Activated CD4-positive, alpha-beta memory T cell treated with anti-CD3 and anti-CD28 coated beads for 36 hours (primary cell): ENCODE measurements at regions not wholly inside any gene's neighbourhood (a gene's known extent, or its start where the extent isn't known, plus 50 kb on each side); places are given as distances from the start of the nearest gene placed in this dataset.

ENCODE experiments used
- CTCF ChIA-PET: fragments of 350-600 bp; sonication (Branson Sonifier 250); formaldehyde crosslinking; loops from one replicate; lab custom pipeline; 2021; ENCODE audit warnings: antibody characterized with exemption, inconsistent platforms; lab: Charles Lee
- POLR2A ChIA-PET: fragments of 350-600 bp; sonication (Branson Sonifier 250); formaldehyde crosslinking; loops from one replicate; lab custom pipeline; 2021; ENCODE audit warnings: antibody characterized with exemption; lab: Charles Lee
- DNase-seq: peaks from one replicate; pipeline ENCODE4 v3.0.0-alpha.2; 2020
- H3K27ac Mint-ChIP-seq: one replicate; pipeline ENCODE4 v1.8.0; 2021; ENCODE audit warnings: mixed read lengths
- H3K27me3 Mint-ChIP-seq: one replicate; pipeline ENCODE4 v1.8.0; 2021; ENCODE audit warnings: mixed read lengths
- H3K36me3 Mint-ChIP-seq: one replicate; pipeline ENCODE4 v1.8.0; 2021; ENCODE audit warnings: mixed read lengths
- H3K4me1 Mint-ChIP-seq: one replicate; pipeline ENCODE4 v1.8.0; 2021; ENCODE audit warnings: low read depth, mixed read lengths
- H3K4me3 Mint-ChIP-seq: one replicate; pipeline ENCODE4 v1.8.0; 2021; ENCODE audit warnings: mild to moderate bottlenecking, mixed read lengths
- H3K9me3 Mint-ChIP-seq: one replicate; pipeline ENCODE4 v1.8.0; 2021; ENCODE audit warnings: mixed read lengths
- intact Hi-C: fragments of 100-400 bp; cut with micrococcal nuclease; formaldehyde crosslinking; loops from one replicate; pipeline ENCODE4 v1.15.1; 2023

DNA sequence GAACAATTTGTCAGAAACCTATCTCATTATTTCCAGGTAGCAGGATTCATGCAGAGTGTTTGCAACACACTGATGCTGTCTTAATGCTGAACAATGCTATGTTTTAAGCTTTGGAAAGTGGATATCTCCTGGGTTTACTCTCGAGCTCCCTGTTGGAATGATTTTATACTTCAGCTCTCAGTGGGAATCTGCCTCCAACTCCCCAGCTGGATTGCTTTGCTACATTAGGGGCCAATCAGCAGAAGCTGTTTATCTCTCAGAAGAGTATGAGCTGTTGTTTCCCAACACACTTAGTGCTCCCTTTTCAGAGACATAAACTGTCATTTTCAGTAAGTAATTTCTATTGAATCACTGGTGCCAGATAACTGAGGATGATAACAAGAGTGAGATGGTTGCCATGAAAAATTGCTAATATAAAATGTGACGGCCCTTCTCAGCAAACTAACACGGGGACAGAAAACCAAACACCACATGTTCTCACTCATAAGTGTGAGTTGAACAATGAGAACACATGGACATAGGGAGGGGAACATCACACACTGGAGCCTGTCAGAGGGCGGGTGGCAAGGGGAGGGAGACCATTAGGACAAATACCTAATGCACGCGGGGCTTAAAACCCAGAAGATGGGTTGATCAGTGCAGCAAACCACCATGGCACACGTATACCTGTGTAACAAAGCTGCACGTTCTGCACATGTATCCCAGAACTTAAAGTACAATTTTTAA is 265.9 kb upstream of the RUNX1 start:
- Mint-ChIP-seq H3K9me3 (no peaks in the 10 kb centered on the region), H3K27me3 (peaks cover 5% of the 10 kb centered on the region), H3K4me1 (no peaks in the 10 kb centered on the region), H3K4me3 (no peak overlapping the region), H3K36me3 (no peaks in the 10 kb centered on the region), H3K27ac (no peak overlapping the region)
- no peak for DNase-seq
- intact Hi-C loops: no loop called here
- POLR2A ChIA-PET: no interaction called here
- CTCF ChIA-PET: no interaction called here

DNA sequence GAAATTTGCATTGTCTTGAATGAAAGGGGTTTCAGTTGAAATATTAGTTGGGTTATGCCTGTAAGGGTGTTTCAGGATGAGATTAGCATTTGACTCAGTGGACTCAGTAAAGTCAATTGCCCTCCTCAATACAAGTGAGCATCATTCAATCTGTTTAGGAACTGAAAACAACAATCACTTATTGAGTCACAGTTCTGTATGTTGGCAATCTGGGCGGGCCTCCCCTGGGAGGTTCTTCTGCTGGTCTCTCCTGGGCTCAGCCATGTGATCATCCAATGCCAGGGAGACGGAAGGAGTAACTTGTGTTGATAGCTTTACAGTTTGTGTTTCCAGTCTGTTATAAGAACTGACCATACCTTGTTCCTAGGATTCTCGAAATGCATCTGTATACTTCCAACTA is 262.9 kb upstream of the RUNX1 start:
- H3K27ac Mint-ChIP-seq: no peak overlapping the region
- H3K27me3 Mint-ChIP-seq: peaks cover 3% of the 10 kb centered on the region
- ChIA-PET POLR2A (interaction anchor here (0.6 kb wide), 1 partner anchor 85 kb away, joined by 3 read pairs; no protein-coding TSS in a partner anchor), CTCF (no interaction called here)
- no peak overlapping the region for H3K4me3 Mint-ChIP-seq
- no peaks in the 10 kb centered on the region for H3K36me3 Mint-ChIP-seq
- no peak for DNase-seq
- no peaks in the 10 kb centered on the region for H3K9me3 Mint-ChIP-seq
- no peaks in the 10 kb centered on the region for H3K4me1 Mint-ChIP-seq
- intact Hi-C loops: no loop called here

DNA sequence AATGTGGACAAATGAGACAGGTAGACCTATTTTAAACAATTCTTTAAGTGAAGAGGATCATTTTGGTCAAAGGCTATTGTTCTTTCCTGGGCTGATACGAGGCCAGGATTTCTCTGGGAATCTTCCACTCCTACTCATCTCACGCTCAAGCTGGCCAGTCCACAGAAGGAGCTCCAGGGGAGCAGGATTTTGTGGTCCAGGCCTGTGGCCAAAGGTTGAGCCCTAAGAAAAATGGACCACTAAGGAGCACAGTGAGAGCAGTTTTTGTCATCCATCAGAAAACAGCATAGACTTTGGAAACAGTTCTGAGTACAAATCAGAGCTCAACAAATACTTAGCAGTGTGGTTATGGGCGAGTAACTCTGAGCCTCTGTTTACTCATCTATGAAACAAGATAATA is 260.2 kb upstream of the RUNX1 start:
- DNase-seq: no peak
- POLR2A ChIA-PET: no interaction called here
- H3K27me3 Mint-ChIP-seq: peaks cover 4% of the 10 kb centered on the region
- no peak overlapping the region for H3K27ac Mint-ChIP-seq
- H3K9me3 Mint-ChIP-seq: no peaks in the 10 kb centered on the region
- CTCF ChIA-PET: no interaction called here
- H3K36me3 Mint-ChIP-seq: no peaks in the 10 kb centered on the region
- no peak overlapping the region for H3K4me3 Mint-ChIP-seq
- intact Hi-C loops: no loop called here
- H3K4me1 Mint-ChIP-seq: no peaks in the 10 kb centered on the region

DNA sequence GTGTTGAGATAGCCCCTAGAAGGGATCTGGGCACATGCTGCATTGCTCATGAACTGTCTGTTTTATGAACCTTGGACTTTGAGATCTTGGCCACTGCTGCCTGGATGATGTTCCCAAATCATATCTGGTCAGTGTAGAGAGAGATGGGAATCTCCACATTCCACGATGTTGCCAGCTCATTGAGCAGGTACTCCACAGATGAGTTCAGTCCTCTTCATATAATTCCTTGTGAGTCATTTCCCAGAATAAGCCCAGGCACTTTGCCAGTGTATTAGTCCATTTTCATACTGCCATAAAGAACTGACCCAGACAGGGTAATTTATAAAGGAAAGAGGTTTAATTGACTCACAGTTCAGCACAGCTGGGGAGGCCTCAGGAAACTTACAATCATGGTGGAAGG is 254.0 kb upstream of the RUNX1 start:
- POLR2A ChIA-PET: no interaction called here
- Mint-ChIP-seq H3K27me3 (peaks cover 4% of the 10 kb centered on the region), H3K9me3 (no peaks in the 10 kb centered on the region), H3K27ac (no peak overlapping the region), H3K36me3 (no peaks in the 10 kb centered on the region), H3K4me1 (no peaks in the 10 kb centered on the region), H3K4me3 (no peak overlapping the region)
- DNase-seq: no peak
- CTCF ChIA-PET: no interaction called here
- intact Hi-C loops: no loop called here

DNA sequence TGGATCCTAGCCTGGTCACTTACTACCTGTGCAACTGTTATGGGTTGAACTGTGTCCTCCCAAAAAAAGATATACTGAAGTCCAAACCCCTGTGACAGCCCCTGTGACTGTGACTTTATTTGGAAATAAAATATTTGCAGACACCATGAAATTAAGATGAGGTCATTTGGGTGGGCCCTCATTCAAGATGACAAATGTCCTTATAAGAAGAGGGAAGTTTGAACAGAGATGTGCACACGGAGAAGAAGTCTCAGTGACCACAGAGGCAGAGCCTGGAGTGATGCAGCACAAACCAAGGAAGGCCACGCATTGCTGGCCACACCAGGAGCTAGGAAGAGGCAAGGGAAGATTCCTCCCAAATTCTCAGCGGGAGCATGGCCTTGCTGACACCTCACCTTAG is 249.7 kb upstream of the RUNX1 start:
- DNase-seq: no peak
- no peak overlapping the region for H3K27ac Mint-ChIP-seq
- CTCF ChIA-PET: interaction anchor here (1.4 kb wide), 1 partner anchor 605 kb away, joined by 5 read pairs; no protein-coding TSS in a partner anchor
- H3K4me3 Mint-ChIP-seq: no peak overlapping the region
- intact Hi-C loops: no loop called here
- no peaks in the 10 kb centered on the region for H3K9me3 Mint-ChIP-seq
- no peaks in the 10 kb centered on the region for H3K36me3 Mint-ChIP-seq
- no peaks in the 10 kb centered on the region for H3K27me3 Mint-ChIP-seq
- POLR2A ChIA-PET: no interaction called here
- peaks cover 7% of the 10 kb centered on the region for H3K4me1 Mint-ChIP-seq

DNA sequence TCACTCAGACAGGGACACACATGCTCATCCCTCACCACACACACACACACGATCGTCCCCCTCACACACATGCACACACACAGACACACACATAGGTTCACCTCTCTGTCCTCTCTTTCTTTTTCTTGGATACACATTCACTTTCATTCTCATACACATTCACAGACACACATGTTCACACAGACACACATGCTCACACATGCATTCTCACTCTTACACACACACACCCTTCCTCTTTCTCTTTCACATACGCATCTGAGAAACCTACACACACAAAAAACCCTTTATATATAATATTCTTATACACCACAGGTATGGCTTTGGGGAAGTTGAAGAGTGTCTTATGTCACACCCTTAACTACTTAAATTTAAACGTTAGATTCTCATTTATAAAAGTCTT is 248.6 kb upstream of the RUNX1 start:
- H3K27me3 Mint-ChIP-seq: no peaks in the 10 kb centered on the region
- peaks cover 7% of the 10 kb centered on the region for H3K4me1 Mint-ChIP-seq
- H3K4me3 Mint-ChIP-seq: no peak overlapping the region
- no peak for DNase-seq
- POLR2A ChIA-PET: interaction anchor here (0.6 kb wide), 1 partner anchor 85 kb away, joined by 3 read pairs; no protein-coding TSS in a partner anchor
- no peak overlapping the region for H3K27ac Mint-ChIP-seq
- intact Hi-C loops: no loop called here
- H3K36me3 Mint-ChIP-seq: no peaks in the 10 kb centered on the region
- CTCF ChIA-PET: no interaction called here
- no peaks in the 10 kb centered on the region for H3K9me3 Mint-ChIP-seq

DNA sequence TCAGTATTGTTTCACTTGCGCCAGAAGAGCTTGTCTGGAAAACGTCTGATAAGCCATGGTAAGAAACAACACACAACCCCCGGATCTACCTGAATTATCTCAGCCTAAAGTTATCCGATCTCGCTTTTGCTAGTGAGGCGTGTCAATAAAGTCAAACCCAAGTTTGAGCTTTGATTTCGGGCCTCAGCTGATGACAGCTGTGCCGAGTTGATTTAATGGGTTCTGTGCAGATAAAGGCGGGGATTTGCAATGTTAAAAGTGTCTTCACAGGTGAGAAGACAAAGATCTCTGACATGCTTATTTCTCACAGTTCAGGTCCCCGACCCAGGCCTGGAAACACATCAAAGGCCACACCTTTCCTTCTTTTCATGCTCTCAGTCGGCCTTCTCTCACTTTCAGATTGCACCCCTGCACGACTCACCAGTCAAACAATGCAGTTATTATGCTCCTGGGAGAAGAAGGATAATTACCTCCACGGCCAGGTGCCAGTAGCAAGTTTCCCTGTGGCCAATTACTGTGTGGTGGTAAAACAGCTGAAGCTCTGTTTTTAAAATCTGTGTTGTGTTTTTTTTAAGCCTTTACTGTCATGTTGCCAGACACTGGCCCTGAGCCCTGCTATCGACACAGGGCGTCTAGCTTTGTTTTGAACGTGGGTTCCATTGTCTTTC is 245.3 kb upstream of the RUNX1 start:
- Mint-ChIP-seq H3K4me1 (peaks cover 7% of the 10 kb centered on the region), H3K27ac (no peak overlapping the region), H3K27me3 (peaks cover 2% of the 10 kb centered on the region), H3K9me3 (no peaks in the 10 kb centered on the region), H3K4me3 (no peak overlapping the region), H3K36me3 (no peaks in the 10 kb centered on the region)
- CTCF ChIA-PET: no interaction called here
- DNase-seq: no peak
- intact Hi-C loops: no loop called here
- POLR2A ChIA-PET: no interaction called here

DNA sequence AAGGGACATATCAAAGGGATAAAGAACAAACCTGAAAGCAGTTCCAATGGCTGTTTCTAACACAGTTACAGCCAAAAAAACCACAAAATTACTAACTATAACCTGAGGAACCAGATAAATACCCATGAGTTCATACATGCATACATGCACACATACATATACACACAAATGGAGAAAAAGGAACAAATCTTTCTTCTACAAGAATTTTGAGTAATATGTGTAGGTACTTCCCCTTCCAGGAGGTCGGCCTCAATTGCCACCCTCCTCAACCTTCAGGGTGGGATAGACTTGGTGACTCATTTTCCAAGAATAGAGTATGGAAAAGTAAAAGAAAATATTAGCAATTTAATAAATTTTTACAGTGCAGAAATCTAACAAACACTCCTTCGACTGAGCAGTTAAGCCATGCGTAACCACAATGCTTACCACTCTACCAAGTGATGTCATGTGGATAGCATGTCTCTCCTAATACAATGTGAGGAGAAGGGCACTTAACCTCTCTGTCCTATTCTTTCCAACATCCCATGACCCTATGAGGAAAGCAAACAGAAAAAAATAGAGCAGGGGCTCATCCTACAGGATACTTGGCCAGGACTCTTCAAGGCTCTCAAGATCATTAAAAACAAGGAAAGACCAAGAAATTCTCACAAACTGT is 243.0 kb upstream of the RUNX1 start:
- no peak for DNase-seq
- H3K27me3 Mint-ChIP-seq: peaks cover 5% of the 10 kb centered on the region
- H3K27ac Mint-ChIP-seq: no peak overlapping the region
- H3K36me3 Mint-ChIP-seq: peaks cover 4% of the 10 kb centered on the region
- intact Hi-C loops: no loop called here
- POLR2A ChIA-PET: no interaction called here
- H3K4me3 Mint-ChIP-seq: no peak overlapping the region
- H3K4me1 Mint-ChIP-seq: peaks cover 7% of the 10 kb centered on the region
- CTCF ChIA-PET: no interaction called here
- peaks cover 15% of the 10 kb centered on the region for H3K9me3 Mint-ChIP-seq

DNA sequence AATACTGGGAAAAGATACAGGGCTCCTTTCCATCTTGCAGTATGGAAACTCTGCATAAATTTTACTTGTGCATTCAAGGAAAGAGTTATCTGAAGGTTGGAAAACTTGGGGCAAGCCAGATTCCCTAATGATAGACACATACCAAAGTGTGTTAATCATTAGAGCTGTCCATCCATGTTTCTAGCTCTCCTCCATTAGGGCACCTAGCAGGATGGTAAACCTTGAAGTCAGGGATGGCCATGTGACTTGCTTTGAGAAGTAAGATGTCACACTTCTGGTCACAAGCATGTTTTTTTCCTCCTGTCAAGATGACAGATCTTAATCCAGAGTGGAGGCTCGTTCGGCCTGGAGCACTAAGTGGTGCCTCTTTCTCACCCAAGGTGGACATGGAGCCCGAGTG is 241.9 kb upstream of the RUNX1 start:
- H3K4me3 Mint-ChIP-seq: no peak overlapping the region
- peaks cover 7% of the 10 kb centered on the region for H3K4me1 Mint-ChIP-seq
- ChIA-PET CTCF (no interaction called here), POLR2A (no interaction called here)
- peaks cover 4% of the 10 kb centered on the region for H3K36me3 Mint-ChIP-seq
- DNase-seq: no peak
- H3K27ac Mint-ChIP-seq: no peak overlapping the region
- intact Hi-C loops: no loop called here
- peaks cover 18% of the 10 kb centered on the region for H3K9me3 Mint-ChIP-seq
- H3K27me3 Mint-ChIP-seq: peaks cover 5% of the 10 kb centered on the region

DNA sequence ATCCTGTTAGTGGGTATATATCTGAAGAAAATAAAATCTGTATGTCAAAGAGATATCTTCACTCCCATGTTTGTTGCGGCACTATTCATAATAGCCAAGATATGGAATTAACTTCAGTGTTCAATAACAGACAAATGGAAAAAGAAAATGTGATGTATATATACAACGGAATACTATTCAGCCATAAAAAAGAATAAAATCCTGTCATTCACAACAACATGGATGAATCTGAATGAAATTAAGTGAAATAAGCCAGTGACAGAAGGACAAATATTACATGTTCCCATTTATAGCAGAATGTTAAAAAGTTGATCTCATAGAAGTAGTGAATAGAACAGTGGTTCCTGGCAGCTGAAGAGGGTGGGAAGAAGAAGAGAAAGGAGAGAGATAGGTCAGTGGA is 239.1 kb upstream of the RUNX1 start:
- Mint-ChIP-seq H3K27me3 (peaks cover 5% of the 10 kb centered on the region), H3K27ac (no peak overlapping the region), H3K4me3 (no peak overlapping the region), H3K9me3 (peaks cover 18% of the 10 kb centered on the region), H3K36me3 (peaks cover 4% of the 10 kb centered on the region), H3K4me1 (no peaks in the 10 kb centered on the region)
- no peak for DNase-seq
- intact Hi-C loops: no loop called here
- POLR2A ChIA-PET: no interaction called here
- CTCF ChIA-PET: no interaction called here

DNA sequence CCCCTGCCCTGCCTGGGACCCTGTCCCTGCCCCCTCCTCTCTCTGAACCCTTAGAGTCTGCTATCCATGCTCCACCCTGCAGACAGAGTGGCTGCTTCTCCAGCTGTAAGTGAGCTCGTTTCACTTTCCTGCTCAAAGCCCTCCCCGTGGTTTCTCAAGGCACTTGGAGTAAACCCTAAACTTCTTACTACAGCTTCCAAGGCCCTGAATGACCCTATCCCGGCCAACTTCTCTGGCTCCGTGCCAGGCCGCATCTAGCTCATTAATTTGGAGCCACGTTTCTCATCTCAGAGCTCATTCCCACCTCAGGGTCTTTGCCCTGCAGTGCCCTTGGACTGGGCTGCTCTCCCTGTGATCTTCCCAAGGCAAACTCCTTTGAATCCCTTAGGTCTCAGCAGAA is 235.1 kb upstream of the RUNX1 start:
- no peak for DNase-seq
- intact Hi-C loops: no loop called here
- peaks cover 18% of the 10 kb centered on the region for H3K9me3 Mint-ChIP-seq
- peaks cover 2% of the 10 kb centered on the region for H3K4me1 Mint-ChIP-seq
- no peak overlapping the region for H3K4me3 Mint-ChIP-seq
- POLR2A ChIA-PET: no interaction called here
- no peak overlapping the region for H3K27ac Mint-ChIP-seq
- H3K36me3 Mint-ChIP-seq: peaks cover 4% of the 10 kb centered on the region
- peaks cover 4% of the 10 kb centered on the region for H3K27me3 Mint-ChIP-seq
- CTCF ChIA-PET: no interaction called here

DNA sequence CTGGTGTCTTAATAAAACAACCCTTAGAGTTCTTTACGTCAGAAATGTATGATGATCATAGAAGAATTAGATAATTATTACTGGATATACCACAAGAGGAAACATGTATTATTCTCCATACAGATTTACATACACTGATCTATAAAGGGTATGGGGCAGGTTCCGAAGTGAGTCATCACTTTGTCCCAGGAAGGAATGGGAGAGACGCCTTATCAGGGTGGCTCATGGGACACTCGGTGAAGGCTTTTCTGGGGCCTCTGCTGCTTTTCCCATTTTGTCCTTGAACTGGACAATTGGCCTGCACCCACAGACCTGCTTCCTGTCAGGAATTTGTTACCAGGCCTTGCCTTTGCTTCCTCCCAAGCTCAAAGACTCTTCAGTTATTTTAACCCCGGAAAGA is 233.8 kb upstream of the RUNX1 start:
- Mint-ChIP-seq H3K36me3 (peaks cover 4% of the 10 kb centered on the region), H3K4me3 (no peak overlapping the region), H3K27me3 (peaks cover 4% of the 10 kb centered on the region), H3K27ac (no peak overlapping the region), H3K4me1 (peaks cover 2% of the 10 kb centered on the region), H3K9me3 (peaks cover 12% of the 10 kb centered on the region)
- ChIA-PET POLR2A (no interaction called here), CTCF (no interaction called here)
- intact Hi-C loops: no loop called here
- DNase-seq: no peak
